OCI-LY7 (cell line): ENCODE measurements at regions not wholly inside any gene's neighbourhood (a gene's known extent, or its start where the extent isn't known, plus 50 kb on each side); places are given as distances from the start of the nearest gene placed in this dataset.

Source experiments
- CTCF ChIP-seq: fragments of 200-600 bp; sonication (generic); conservative IDR thresholded peaks from 2 replicates; pipeline ENCODE4 v1.5.1; 2014; ENCODE audit warnings: mild to moderate bottlenecking, antibody characterized with exemption, low read length, moderate library complexity, mixed read lengths
- EZH2phosphoT487 ChIP-seq: fragments of 200-600 bp; sonication (generic); IDR thresholded peaks from 2 replicates; pipeline ENCODE4 v1.6.1; 2018; ENCODE audit warnings: low read depth, borderline replicate concordance, mild to moderate bottlenecking, mixed run types, antibody characterized with exemption, low read length, moderate library complexity, mixed read lengths

GRCh38 chrX:131821945-131822622 lies 201.0 kb upstream of the STK26 start:
- TF ChIP-seq CTCF: no peak
- TF ChIP-seq EZH2phosphoT487: no peak
